ENCODE measurements at regions not wholly inside any gene's neighbourhood (a gene's known extent, or its start where the extent isn't known, plus 50 kb on each side); places are given as distances from the start of the nearest gene placed in this dataset.

GRCh38 chr18:31213641-31214040, 51.0 kb upstream of the DSC1 start:
- no peak for DNase-seq (ENCODE audit: low spot score)

- no peak for DNase-seq (ENCODE audit: low spot score)
Measured at GRCh38 chr18:31217038-31217849, 54.6 kb upstream of the DSC1 start.

- no peak for DNase-seq (ENCODE audit: low spot score)
Measured at GRCh38 chr18:31218671-31219383, 56.2 kb upstream of the DSC1 start.

- DNase-seq (ENCODE audit: low spot score) = no peak
Measured at GRCh38 chr18:31219395-31219794, 56.7 kb upstream of the DSC1 start.

GRCh38 chr18:31223371-31223770, 60.7 kb upstream of the DSC1 start:
- no peak for DNase-seq (ENCODE audit: low spot score)

- peak; percentile 54 for DNase-seq (ENCODE audit: low spot score)
Measured at GRCh38 chr18:31225668-31226067, 63.0 kb upstream of the DSC1 start.

DNA sequence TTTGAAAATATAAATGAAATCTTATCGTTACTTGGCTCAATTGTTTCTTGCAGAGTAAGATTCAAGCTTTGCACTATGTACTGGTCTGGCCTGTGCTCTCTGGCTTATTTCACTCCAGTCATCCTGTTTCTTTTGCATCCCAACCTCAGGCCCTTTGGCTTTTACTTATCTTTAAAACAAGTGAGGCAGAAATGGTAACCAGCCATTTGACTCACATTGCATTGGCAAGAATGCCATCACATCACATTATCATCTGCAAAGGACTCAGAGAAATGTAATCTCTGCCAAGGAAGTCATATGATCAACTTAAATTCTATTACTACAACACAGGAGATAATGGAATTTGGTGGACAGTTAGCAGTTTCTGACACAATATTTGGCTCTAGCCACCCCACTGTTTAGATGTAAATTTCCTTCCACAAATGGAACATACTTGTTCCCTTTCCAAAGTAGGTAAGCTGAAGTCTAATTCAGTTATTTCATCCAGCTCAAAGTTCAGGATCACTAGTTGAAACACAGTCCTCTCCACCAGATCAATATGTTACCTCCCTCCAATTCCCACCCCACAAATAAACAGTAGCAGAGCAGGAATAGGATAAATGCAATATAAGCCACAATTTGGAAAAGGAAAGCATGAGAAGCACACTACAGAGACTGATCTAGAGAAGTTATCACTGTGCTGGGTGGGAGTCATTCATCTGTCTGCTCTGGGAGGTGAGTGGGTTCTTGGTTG, 65.0 kb upstream of the DSC1 start:
- no peak for DNase-seq (ENCODE audit: low spot score)

- DNase-seq (ENCODE audit: low spot score) = no peak
Measured at GRCh38 chr18:31229829-31230228, 67.2 kb upstream of the DSC1 start.

- no peak for DNase-seq (ENCODE audit: low spot score)
Measured at GRCh38 chr18:31230495-31230894, 67.8 kb upstream of the DSC1 start.

GRCh38 chr18:31232013-31232412, 69.4 kb upstream of the DSC1 start:
- no peak for DNase-seq (ENCODE audit: low spot score)

GRCh38 chr18:31232775-31233424, 70.2 kb upstream of the DSC1 start:
- DNase-seq (ENCODE audit: low spot score) = no peak

DNA sequence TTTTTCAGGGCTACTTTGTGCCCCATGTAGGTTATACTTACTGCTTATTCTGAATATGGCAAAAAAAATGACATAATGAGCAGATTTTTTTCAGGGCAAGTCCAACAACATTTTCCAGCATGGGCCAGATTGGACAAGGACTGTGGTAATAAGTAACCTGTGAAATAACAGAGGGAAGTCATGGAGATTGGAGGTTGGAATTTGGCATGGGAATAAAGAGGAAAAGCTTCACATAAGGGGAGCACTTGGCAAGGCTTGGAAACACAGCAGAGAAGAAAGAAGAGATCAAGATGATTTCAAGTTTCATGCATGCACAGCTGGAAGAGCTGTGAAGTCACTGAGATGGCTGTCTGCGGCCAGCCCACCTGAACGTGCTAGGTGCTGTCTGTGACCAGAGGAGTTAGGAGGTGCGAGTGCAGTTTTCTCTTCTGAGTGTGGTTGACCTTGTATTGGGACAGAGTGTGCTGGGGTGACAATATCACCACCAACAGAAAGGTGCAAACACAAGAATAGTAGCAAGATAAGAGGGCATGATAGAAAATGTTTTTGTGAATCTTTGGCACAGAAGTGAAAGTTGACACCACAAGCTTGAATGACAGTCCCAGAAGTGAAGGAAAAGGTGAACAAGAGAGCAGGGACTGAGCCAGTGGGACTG, 71.1 kb upstream of the DSC1 start:
- no peak for DNase-seq (ENCODE audit: low spot score)

DNA sequence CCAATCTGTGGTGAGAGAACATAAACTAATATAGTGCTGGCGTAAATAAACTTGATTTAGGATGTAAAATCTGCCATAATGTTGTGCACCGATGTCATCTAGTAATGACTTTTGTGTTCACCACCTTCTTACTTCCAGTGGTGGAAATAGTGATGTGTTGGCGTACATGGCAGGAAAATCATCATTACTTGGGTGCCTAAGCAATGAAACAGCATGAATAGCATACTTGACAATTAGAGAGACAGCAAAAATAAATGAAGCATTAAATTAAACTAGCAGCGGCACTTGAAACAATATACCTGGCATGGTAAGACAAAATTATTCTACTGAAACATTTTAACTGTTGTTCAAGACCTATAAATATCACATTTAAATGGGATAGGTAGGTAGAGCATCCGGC, 73.2 kb upstream of the DSC1 start:
- no peak for DNase-seq (ENCODE audit: low spot score)

DNA sequence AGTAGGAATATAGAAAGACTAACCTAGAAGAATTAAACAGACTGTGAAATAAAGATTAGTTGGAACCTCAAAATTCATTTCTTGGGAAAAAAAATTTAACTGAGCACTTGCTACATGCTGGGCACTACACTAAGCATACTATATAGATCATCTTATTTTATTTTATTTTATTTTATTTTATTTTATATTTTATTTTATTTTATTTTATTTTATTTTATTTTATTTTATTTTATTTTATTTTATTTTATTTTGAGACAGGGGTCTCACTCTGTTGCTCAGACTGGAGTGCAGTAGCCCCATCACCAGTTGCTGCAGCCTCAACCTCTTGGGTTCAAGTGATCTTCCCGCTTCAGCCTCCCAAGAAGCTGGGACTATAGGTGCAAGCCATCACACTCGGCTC, 74.5 kb upstream of the DSC1 start:
- DNase-seq (ENCODE audit: low spot score) = no peak

GRCh38 chr18:31241425-31241824, 76.5 kb upstream of the DSG1 start:
- no peak for DNase-seq (ENCODE audit: low spot score)

DNA sequence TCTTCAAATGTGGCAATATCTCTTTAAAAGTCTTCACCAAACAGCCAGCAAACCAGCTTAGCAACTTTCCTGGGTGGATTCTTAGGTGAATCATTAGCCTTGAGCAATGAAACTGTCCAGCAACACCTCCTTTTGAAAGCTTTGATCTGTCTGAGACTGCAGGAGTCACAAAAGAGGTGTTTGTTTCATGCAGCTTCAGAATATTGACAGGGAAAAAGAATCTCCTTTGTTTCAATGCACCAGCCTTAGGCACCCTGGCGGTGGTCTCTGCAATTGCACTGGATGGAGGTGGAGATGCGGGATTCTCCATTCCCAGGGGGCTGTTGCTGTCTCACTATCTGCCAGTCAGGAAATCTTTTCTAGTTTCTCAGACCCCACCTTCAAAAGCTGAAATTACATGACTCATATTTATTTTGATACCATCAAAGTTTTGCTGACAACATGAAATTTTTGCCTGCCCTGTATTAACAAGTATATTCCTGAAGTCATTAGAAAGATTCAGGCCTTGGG, 76.0 kb upstream of the DSG1 start:
- DNase-seq (ENCODE audit: low spot score) = peak; percentile 72

GRCh38 chr18:31243740-31244512, 74.0 kb upstream of the DSG1 start:
- DNase-seq (ENCODE audit: low spot score) = no peak

- DNase-seq (ENCODE audit: low spot score) = no peak
Measured at GRCh38 chr18:31244771-31245394, 73.1 kb upstream of the DSG1 start.

- no peak for DNase-seq (ENCODE audit: low spot score)
Measured at GRCh38 chr18:31245820-31246219, 72.1 kb upstream of the DSG1 start.

GRCh38 chr18:31246460-31246859, 71.5 kb upstream of the DSG1 start:
- DNase-seq (ENCODE audit: low spot score) = no peak
